ENCODE measurements at regions not wholly inside any gene's neighbourhood (a gene's known extent, or its start where the extent isn't known, plus 50 kb on each side); places are given as distances from the start of the nearest gene placed in this dataset.

GRCh38 chr13:50459046-50459445 lies 384.4 kb downstream of the DLEU7 start:
- no peak for DNase-seq (ENCODE audit: low read depth)
- no peak overlapping the region for H3K4me3 ChIP-seq (ENCODE audit: control insufficient read depth, low read depth, low read length)
- no peak for TF ChIP-seq CTCF (IDR thresholded peaks at IDR 0.05; ENCODE audit: control insufficient read depth, insufficient read depth, low read depth, low read length, missing control alignments)

- DNase-seq (ENCODE audit: low read depth), result no peak
- no peak overlapping the region for H3K4me3 ChIP-seq (ENCODE audit: control insufficient read depth, low read depth, low read length)
- no peak for TF ChIP-seq CTCF (IDR thresholded peaks at IDR 0.05; ENCODE audit: control insufficient read depth, insufficient read depth, low read depth, low read length, missing control alignments)
These were observed 383.8 kb downstream of the DLEU7 start for GRCh38 chr13:50459658-50460057.

- TF ChIP-seq CTCF (IDR thresholded peaks at IDR 0.05; ENCODE audit: control insufficient read depth, insufficient read depth, low read depth, low read length, missing control alignments), result no peak
- H3K4me3 ChIP-seq (ENCODE audit: control insufficient read depth, low read depth, low read length), result no peak overlapping the region
- no peak for DNase-seq (ENCODE audit: low read depth)
These were observed 383.1 kb downstream of the DLEU7 start for GRCh38 chr13:50460358-50460757.

- no peak for DNase-seq (ENCODE audit: low read depth)
- H3K4me3 ChIP-seq (ENCODE audit: control insufficient read depth, low read depth, low read length), result no peak overlapping the region
- no peak for TF ChIP-seq CTCF (IDR thresholded peaks at IDR 0.05; ENCODE audit: control insufficient read depth, insufficient read depth, low read depth, low read length, missing control alignments)
These were observed 382.3 kb downstream of the DLEU7 start for GRCh38 chr13:50461189-50461588.

GRCh38 chr13:50463719-50464118 lies 379.8 kb downstream of the DLEU7 start:
- no peak overlapping the region for H3K4me3 ChIP-seq (ENCODE audit: control insufficient read depth, low read depth, low read length)
- DNase-seq (ENCODE audit: low read depth), result no peak

GRCh38 chr13:50464349-50465251 lies 378.9 kb downstream of the DLEU7 start:
- no peak for DNase-seq (ENCODE audit: low read depth)
- H3K4me3 ChIP-seq (ENCODE audit: control insufficient read depth, low read depth, low read length), result no peak overlapping the region
- no peak for TF ChIP-seq CTCF (IDR thresholded peaks at IDR 0.05; ENCODE audit: control insufficient read depth, insufficient read depth, low read depth, low read length, missing control alignments)

More at GRCh38 chr13:50463719-50464118, 379.8 kb downstream of the DLEU7 start:
- TF ChIP-seq CTCF (IDR thresholded peaks at IDR 0.05; ENCODE audit: control insufficient read depth, insufficient read depth, low read depth, low read length, missing control alignments), result no peak

Measured in AG09309 (cell line).